ENCODE measurements at regions not wholly inside any gene's neighbourhood (a gene's known extent, or its start where the extent isn't known, plus 50 kb on each side); places are given as distances from the start of the nearest gene placed in this dataset.

- no peak for TF ChIP-seq POLR2A (IDR thresholded peaks at IDR 0.05)
- no peak for TF ChIP-seq EP300 (IDR thresholded peaks at IDR 0.05)
- TF ChIP-seq POLR2AphosphoS5 (IDR thresholded peaks at IDR 0.05), result no peak
- no peak for TF ChIP-seq CTCF (IDR thresholded peaks at IDR 0.05)
- no peaks in the 10 kb centered on the region for H3K9me3 ChIP-seq
- WGBS, 2 donors, result 80% methylated on average over 2 of the region's 2 CpGs
These were observed 140.5 kb upstream of the SYNDIG1 start for GRCh38 chr20:24328901-24329300.

GRCh38 chr20:24321973-24322372 lies 147.5 kb upstream of the SYNDIG1 start:
- ATAC-seq (ENCODE audit: low FRiP score in 2 of 2) (no peak), DNase-seq (no peak)
- WGBS, 2 donors, result 83 to 89% methylated on average over 3 of the region's 3 CpGs

More at GRCh38 chr20:24328901-24329300, 140.5 kb upstream of the SYNDIG1 start:
- no peaks in the 10 kb centered on the region for H3K27me3 ChIP-seq
- H3K4me1 ChIP-seq, result no peaks in the 10 kb centered on the region
- H3K4me3 ChIP-seq, result no peak overlapping the region
- no peak for DNase-seq
- H3K27ac ChIP-seq, result no peak overlapping the region
- ATAC-seq (ENCODE audit: low FRiP score in 2 of 2), result peak in 1 of 2 donors; percentile 6
- H3K36me3 ChIP-seq, result no peaks in the 10 kb centered on the region

GRCh38 chr20:24318569-24319352 lies 150.7 kb upstream of the SYNDIG1 start:
- no peaks in the 10 kb centered on the region for H3K27me3 ChIP-seq
- H3K4me3 ChIP-seq, result no peak overlapping the region
- WGBS, 2 donors, result 56 to 73% methylated on average over 10 to 15 of the region's 15 CpGs
- H3K36me3 ChIP-seq, result no peaks in the 10 kb centered on the region
- no peaks in the 10 kb centered on the region for H3K4me1 ChIP-seq
- DNase-seq (peak in 1 of 2 donors; percentile 27), ATAC-seq (ENCODE audit: low FRiP score in 2 of 2) (no peak)
- no peak overlapping the region for H3K27ac ChIP-seq
- no peaks in the 10 kb centered on the region for H3K9me3 ChIP-seq
- TF ChIP-seq POLR2A (IDR thresholded peaks at IDR 0.05), result no peak
- no peak for TF ChIP-seq CTCF (IDR thresholded peaks at IDR 0.05)
- no peak for TF ChIP-seq POLR2AphosphoS5 (IDR thresholded peaks at IDR 0.05)
- TF ChIP-seq EP300 (IDR thresholded peaks at IDR 0.05), result no peak

More at GRCh38 chr20:24321973-24322372, 147.5 kb upstream of the SYNDIG1 start:
- H3K4me3 ChIP-seq, result no peak overlapping the region
- H3K4me1 ChIP-seq, result no peaks in the 10 kb centered on the region
- no peaks in the 10 kb centered on the region for H3K27me3 ChIP-seq
- H3K9me3 ChIP-seq, result no peaks in the 10 kb centered on the region
- no peak overlapping the region for H3K27ac ChIP-seq
- H3K36me3 ChIP-seq, result no peaks in the 10 kb centered on the region
- TF ChIP-seq POLR2A (IDR thresholded peaks at IDR 0.05), result no peak
- TF ChIP-seq EP300 (IDR thresholded peaks at IDR 0.05), result no peak
- no peak for TF ChIP-seq CTCF (IDR thresholded peaks at IDR 0.05)
- TF ChIP-seq POLR2AphosphoS5 (IDR thresholded peaks at IDR 0.05), result no peak

GRCh38 chr20:24317224-24317623 lies 152.2 kb upstream of the SYNDIG1 start:
- Histone ChIP-seq H3K9me3 (no peaks in the 10 kb centered on the region), H3K27ac (no peak overlapping the region), H3K4me1 (no peaks in the 10 kb centered on the region), H3K36me3 (no peaks in the 10 kb centered on the region), H3K27me3 (no peaks in the 10 kb centered on the region), H3K4me3 (no peak overlapping the region)
- TF ChIP-seq EP300 (IDR thresholded peaks at IDR 0.05) (no peak), POLR2AphosphoS5 (IDR thresholded peaks at IDR 0.05) (no peak), POLR2A (IDR thresholded peaks at IDR 0.05) (no peak), CTCF (IDR thresholded peaks at IDR 0.05) (no peak)
- DNase-seq (no peak), ATAC-seq (ENCODE audit: low FRiP score in 2 of 2) (no peak)
- 59 to 64% methylated on average over 5 of the region's 5 CpGs for WGBS, 2 donors

- DNase-seq (no peak), ATAC-seq (ENCODE audit: low FRiP score in 2 of 2) (no peak)
- Histone ChIP-seq H3K27ac (no peak overlapping the region), H3K9me3 (no peaks in the 10 kb centered on the region), H3K27me3 (no peaks in the 10 kb centered on the region), H3K4me3 (no peak overlapping the region), H3K36me3 (no peaks in the 10 kb centered on the region), H3K4me1 (no peaks in the 10 kb centered on the region)
- TF ChIP-seq POLR2AphosphoS5 (IDR thresholded peaks at IDR 0.05) (no peak), POLR2A (IDR thresholded peaks at IDR 0.05) (no peak), EP300 (IDR thresholded peaks at IDR 0.05) (no peak), CTCF (IDR thresholded peaks at IDR 0.05) (no peak)
- 20 to 59% methylated on average over 1 to 2 of the region's 2 CpGs for WGBS, 2 donors
These were observed 152.7 kb upstream of the SYNDIG1 start for GRCh38 chr20:24316731-24317130.

All from upper lobe of left lung (tissue), 6 donors.